Progenitor cell of endocrine pancreas (in vitro differentiated cells): ENCODE measurements at regions not wholly inside any gene's neighbourhood (a gene's known extent, or its start where the extent isn't known, plus 50 kb on each side); places are given as distances from the start of the nearest gene placed in this dataset.

Source experiments
- DNase-seq: peaks from one replicate; pipeline ENCODE4 v3.0.0; 2021; ENCODE audit warnings: low spot score; ENCODE audit not compliant: unreplicated experiment
- H3K27ac Mint-ChIP-seq: 2 replicates; pipeline ENCODE4 v1.8.0; 2021; ENCODE audit warnings: mild to moderate bottlenecking, moderate library complexity, mixed read lengths
- H3K27me3 Mint-ChIP-seq: 2 replicates; pipeline ENCODE4 v1.8.0; 2021; ENCODE audit warnings: mixed read lengths
- H3K36me3 Mint-ChIP-seq: 2 replicates; pipeline ENCODE4 v1.8.0; 2022; ENCODE audit warnings: mixed read lengths; ENCODE audit not compliant: insufficient read depth
- H3K4me1 Mint-ChIP-seq: 2 replicates; pipeline ENCODE4 v1.8.0; 2021; ENCODE audit warnings: low read depth, mixed read lengths
- H3K4me3 Mint-ChIP-seq: 2 replicates; pipeline ENCODE4 v1.8.0; 2021; ENCODE audit warnings: low read depth, mild to moderate bottlenecking, moderate library complexity, mixed read lengths
- H3K9me3 Mint-ChIP-seq: 2 replicates; pipeline ENCODE4 v1.8.0; 2021; ENCODE audit warnings: low read depth, mixed read lengths
- TF ChIP-seq, protein P1 (sequence below): fragments of 200-600 bp; sonication (generic); IDR thresholded peaks from one replicate; pipeline ENCODE4 v1.5.0; 2021; ENCODE audit warnings: antibody characterized with exemption, mild to moderate bottlenecking; ENCODE audit not compliant: unreplicated experiment

DNA sequence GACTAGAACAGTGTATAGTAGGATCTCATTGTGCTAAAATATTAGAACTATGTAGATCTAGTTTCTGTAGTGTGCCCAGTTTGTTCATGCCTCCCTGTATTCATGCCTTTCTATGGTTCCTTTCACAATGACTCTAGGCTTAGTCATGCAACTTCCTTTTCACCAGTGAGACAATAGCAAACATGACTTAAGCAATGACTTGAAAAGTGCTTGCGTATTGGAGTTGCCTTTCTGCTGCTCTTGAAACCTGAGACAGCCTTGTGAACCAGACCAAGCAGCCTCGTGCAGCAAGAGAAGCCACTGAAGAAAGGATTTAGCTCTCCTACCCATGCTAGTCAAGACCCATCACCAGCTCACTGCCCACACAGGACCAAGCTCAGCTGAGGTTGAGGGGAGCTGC is 294.5 kb upstream of the TAS2R1 start:
- no peak for DNase-seq
- Mint-ChIP-seq H3K27ac (no peak overlapping the region), H3K4me3 (no peak overlapping the region), H3K9me3 (peaks cover 12% of the 10 kb centered on the region), H3K4me1 (peaks cover 8% of the 10 kb centered on the region), H3K36me3 (no peaks in the 10 kb centered on the region), H3K27me3 (peaks cover 4% of the 10 kb centered on the region)
- TF ChIP-seq, protein P1, sequence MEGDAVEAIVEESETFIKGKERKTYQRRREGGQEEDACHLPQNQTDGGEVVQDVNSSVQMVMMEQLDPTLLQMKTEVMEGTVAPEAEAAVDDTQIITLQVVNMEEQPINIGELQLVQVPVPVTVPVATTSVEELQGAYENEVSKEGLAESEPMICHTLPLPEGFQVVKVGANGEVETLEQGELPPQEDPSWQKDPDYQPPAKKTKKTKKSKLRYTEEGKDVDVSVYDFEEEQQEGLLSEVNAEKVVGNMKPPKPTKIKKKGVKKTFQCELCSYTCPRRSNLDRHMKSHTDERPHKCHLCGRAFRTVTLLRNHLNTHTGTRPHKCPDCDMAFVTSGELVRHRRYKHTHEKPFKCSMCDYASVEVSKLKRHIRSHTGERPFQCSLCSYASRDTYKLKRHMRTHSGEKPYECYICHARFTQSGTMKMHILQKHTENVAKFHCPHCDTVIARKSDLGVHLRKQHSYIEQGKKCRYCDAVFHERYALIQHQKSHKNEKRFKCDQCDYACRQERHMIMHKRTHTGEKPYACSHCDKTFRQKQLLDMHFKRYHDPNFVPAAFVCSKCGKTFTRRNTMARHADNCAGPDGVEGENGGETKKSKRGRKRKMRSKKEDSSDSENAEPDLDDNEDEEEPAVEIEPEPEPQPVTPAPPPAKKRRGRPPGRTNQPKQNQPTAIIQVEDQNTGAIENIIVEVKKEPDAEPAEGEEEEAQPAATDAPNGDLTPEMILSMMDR, result no peak

DNA sequence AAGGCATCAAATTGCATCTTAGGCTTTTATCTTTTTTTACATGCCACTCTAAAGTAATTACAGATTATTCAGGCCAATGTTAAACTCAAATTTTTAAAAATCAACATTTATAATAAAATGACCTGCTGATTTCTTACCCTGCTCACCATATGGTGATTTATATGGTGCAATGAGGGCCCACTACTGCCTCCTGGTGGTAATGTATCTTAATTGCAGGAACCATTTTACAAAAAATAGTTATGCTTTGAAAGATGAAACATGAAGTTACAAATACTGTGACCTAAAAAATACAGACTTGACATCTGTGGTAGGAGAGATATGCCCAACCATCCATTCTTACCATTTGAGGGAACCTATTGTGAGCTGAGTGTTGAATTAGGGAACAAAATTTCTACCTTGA is 292.6 kb upstream of the TAS2R1 start:
- Mint-ChIP-seq H3K27me3 (no peaks in the 10 kb centered on the region), H3K36me3 (no peaks in the 10 kb centered on the region), H3K9me3 (peaks cover 12% of the 10 kb centered on the region), H3K4me1 (peaks cover 3% of the 10 kb centered on the region), H3K4me3 (no peak overlapping the region), H3K27ac (no peak overlapping the region)
- TF ChIP-seq, protein P1, result peak; percentile 31
- DNase-seq, result no peak

DNA sequence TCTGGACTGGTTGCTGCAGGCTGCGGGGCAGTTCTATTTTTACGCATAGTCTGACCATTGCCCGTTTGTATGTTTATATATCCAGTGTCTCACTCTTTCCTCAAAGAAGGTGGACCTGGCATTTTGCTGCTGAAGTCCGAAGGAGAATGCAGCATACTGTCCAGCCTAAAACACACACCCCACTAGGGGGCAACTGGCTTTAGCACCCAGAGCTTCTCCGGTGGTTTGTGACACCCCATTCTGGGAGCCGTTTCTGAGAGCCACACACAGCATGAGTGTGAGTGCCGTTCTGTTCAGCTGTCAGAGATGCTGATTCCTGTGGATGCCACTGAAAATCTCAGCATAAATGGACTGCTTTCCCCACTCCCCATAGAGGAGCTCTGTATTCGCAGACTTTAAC is 290.5 kb upstream of the TAS2R1 start:
- no peak for DNase-seq
- Mint-ChIP-seq H3K36me3 (no peaks in the 10 kb centered on the region), H3K4me1 (peaks cover under 1% of the 10 kb centered on the region), H3K9me3 (peaks cover 12% of the 10 kb centered on the region), H3K27ac (no peak overlapping the region), H3K27me3 (no peaks in the 10 kb centered on the region), H3K4me3 (no peak overlapping the region)
- TF ChIP-seq, protein P1, result no peak

DNA sequence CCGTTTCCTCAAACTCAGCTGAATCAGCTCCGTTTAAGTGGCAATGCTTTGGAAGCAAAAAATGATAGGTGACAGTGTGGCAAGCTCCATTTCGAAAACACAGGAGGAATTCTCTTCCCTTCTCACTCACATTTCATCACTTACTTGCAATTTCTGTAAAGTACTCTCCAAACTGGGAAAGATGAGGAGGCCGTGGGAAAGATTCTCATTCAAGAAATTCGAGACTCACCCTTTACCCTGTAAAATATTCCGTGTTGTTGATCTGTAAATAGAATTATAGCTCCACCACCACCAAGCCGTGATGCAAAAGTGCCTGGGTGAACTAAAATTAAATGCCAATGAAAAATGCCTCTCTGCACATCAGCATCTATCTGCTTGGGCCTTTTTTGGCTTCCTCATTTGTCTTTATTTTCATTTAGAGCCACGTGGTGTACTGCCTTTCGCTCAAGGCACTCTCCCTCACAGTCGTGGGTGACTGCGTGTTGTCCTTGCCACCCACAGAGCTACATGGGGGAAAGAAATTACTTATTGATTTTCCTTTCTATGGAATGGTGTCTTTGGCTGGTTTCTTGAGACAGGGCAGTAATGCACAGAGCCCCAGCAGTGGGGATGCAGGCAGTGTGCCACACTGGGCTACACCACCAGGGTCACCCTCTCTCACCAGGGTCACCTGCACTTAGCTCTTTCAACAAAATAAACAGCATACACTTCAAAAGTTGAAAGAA is 289.3 kb upstream of the TAS2R1 start:
- Mint-ChIP-seq H3K9me3 (peaks cover 10% of the 10 kb centered on the region), H3K4me3 (no peak overlapping the region), H3K27me3 (no peaks in the 10 kb centered on the region), H3K4me1 (no peaks in the 10 kb centered on the region), H3K36me3 (no peaks in the 10 kb centered on the region), H3K27ac (no peak overlapping the region)
- DNase-seq, result no peak
- TF ChIP-seq, protein P1, result no peak

DNA sequence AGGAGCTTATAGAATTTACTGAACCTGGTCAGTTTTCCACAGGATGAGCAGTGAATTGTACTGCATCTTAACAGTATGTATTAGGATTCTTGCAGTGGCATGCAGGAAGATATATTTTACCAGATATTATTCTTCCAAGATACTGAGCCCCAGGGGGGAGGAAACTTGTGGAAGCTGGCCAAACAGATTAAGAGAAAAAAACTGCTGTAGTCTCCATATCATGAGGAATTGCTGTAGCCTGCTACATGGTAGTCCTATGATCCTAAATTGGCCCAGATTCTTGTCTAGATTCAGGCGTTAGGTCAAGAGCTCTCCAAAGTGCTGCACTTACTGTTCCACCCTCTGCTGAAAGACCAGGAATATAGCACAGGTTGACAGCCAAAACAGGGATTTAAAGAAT is 275.5 kb upstream of the TAS2R1 start:
- H3K9me3 Mint-ChIP-seq, result no peaks in the 10 kb centered on the region
- peaks cover 3% of the 10 kb centered on the region for H3K27me3 Mint-ChIP-seq
- DNase-seq, result no peak
- H3K27ac Mint-ChIP-seq, result no peak overlapping the region
- no peak overlapping the region for H3K4me3 Mint-ChIP-seq
- H3K36me3 Mint-ChIP-seq, result no peaks in the 10 kb centered on the region
- TF ChIP-seq, protein P1, result no peak
- H3K4me1 Mint-ChIP-seq, result no peaks in the 10 kb centered on the region
